ENCODE measurements at regions not wholly inside any gene's neighbourhood (a gene's known extent, or its start where the extent isn't known, plus 50 kb on each side); places are given as distances from the start of the nearest gene placed in this dataset.

GRCh38 chr17:71251276-71251675, 869.5 kb upstream of the SOX9 start:
- DNase-seq (ENCODE audit: low spot score), result no peak

GRCh38 chr17:71251951-71252350, 868.9 kb upstream of the SOX9 start:
- no peak for DNase-seq (ENCODE audit: low spot score)

DNA sequence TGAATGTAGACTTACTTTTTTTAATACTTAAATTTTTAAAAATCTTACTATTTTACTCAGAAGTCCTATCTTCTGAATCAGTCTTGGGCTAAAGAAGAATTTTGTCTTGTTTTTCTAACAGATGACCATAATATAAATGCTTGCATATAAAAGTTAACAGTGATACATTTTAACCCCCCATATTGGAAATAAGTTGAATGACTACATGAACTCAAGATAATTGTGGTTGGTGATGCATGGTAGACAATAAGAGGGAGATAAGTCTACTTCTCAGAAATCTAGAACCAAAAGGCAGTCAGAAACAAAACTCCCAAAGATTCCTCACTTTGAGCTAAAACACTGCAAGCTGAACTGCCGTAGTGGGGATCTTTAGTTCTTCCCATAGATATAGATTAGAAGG, 868.4 kb upstream of the SOX9 start:
- DNase-seq (ENCODE audit: low spot score), result no peak

GRCh38 chr17:71257096-71257495, 863.7 kb upstream of the SOX9 start:
- DNase-seq (ENCODE audit: low spot score), result no peak

- no peak for DNase-seq (ENCODE audit: low spot score)
Observed at GRCh38 chr17:71260366-71260940, 860.4 kb upstream of the SOX9 start.

- DNase-seq (ENCODE audit: low spot score), result no peak
Observed at GRCh38 chr17:71262586-71262985, 858.2 kb upstream of the SOX9 start.

DNA sequence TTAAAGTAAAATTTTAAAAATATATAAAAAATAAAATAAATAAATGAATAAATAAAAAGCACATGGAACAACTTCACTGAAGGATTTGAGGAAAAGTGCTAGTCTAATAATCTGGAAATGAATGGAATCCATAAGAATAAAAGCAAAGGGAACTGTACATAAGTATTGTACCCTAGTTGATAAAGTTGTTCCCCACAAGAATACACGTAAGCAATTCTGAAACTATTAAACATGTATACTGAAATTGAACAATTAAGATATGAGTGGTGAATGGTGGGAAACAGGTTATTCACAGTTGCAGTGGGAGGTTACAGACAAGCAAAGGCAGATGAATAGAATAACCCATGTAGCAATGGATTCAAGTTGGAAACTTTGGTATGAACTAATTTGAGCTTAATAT, 853.2 kb upstream of the SOX9 start:
- no peak for DNase-seq (ENCODE audit: low spot score)

DNA sequence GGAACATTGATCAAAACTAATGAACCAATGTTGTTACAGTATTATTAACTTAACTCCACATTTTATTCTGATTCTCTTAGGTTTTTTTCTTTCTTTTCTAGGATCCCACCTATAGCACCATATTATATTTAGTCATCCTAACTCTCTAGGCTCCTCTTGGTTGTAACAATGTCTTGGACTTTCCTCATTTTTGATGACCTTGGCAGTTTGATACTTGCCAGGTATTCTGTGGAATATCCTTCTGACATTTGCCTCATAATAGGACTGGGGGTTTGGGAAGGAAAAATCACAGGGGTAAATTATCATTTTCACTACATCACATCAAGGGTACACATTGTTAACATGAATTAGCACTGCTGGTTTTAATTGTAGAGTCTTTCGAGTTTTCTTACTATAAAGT, 851.6 kb upstream of the SOX9 start:
- DNase-seq (ENCODE audit: low spot score), result no peak

- DNase-seq (ENCODE audit: low spot score), result no peak
Observed at GRCh38 chr17:71273441-71273840, 847.4 kb upstream of the SOX9 start.

- DNase-seq (ENCODE audit: low spot score), result no peak
Observed at GRCh38 chr17:71276079-71276478, 844.7 kb upstream of the SOX9 start.

DNA sequence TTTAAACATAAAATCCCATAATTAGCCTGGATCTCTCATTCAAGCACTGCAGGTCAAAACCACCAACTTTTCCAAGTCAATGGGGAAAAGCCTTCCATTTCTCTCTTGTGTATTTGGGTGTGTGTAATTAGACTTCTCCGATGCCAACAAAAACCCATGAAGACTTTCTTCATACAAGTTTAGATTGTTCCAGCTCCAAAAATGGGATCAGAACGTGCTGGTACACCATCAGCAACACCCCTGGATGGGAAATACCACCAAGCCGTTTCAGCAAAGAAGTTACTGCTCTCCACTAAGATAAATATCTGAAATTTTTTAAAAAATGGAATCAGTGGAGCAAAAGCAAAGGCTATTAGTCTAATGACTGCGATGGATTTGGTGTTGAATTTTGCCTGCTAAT, 837.3 kb upstream of the SOX9 start:
- no peak for DNase-seq (ENCODE audit: low spot score)

GRCh38 chr17:71284032-71284755, 836.6 kb upstream of the SOX9 start:
- DNase-seq (ENCODE audit: low spot score), result no peak

DNA sequence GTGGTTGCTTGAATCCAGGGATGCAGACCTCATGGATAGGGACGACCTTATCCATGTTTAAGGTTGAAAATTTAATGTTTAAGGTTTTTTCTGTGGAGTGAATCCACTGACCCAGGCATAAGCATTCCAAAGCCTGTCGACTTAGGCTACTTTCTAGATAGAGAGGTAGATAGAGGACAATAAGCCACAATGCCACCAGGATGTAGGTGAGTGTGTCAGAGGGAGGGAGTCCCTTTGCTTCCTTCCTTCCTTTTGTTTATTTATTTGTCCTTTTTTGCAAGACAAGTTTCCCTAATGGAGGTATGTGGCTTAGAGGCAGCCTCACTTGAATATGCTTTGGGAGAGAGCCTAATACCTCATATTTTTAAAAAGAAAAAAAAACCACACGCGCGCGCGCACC, 834.2 kb upstream of the SOX9 start:
- no peak for DNase-seq (ENCODE audit: low spot score)

- no peak for DNase-seq (ENCODE audit: low spot score)
Observed at GRCh38 chr17:71287071-71287823, 833.6 kb upstream of the SOX9 start.

DNA sequence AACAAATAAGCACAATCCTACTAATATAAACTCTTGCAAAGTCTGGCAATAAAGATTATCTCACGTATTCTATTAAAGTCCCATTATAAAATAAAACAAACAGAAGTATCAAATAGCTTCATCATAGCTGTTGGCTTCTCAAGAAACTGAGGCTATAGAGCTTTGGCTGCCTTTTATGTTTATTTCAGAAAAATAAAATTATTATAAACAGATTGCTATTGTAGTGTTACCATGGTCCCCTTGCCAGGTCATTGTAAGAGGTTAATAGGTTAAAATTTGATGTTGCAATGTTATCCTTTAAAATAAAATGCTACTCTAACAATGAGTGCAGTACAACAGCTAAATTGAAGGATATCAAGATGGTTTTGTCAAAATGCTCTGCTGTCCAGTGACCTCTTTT, 828.8 kb upstream of the SOX9 start:
- no peak for DNase-seq (ENCODE audit: low spot score)

- no peak for DNase-seq (ENCODE audit: low spot score)
Observed at GRCh38 chr17:71296005-71296404, 824.8 kb upstream of the SOX9 start.

- DNase-seq (ENCODE audit: low spot score), result no peak
Observed at GRCh38 chr17:71301063-71301462, 819.8 kb upstream of the SOX9 start.

GRCh38 chr17:71302721-71303549, 817.9 kb upstream of the SOX9 start:
- DNase-seq (ENCODE audit: low spot score), result no peak

- no peak for DNase-seq (ENCODE audit: low spot score)
Observed at GRCh38 chr17:71304498-71305158, 816.2 kb upstream of the SOX9 start.

- DNase-seq (ENCODE audit: low spot score), result no peak
Observed at GRCh38 chr17:71313866-71314265, 807.0 kb upstream of the SOX9 start.

DNA sequence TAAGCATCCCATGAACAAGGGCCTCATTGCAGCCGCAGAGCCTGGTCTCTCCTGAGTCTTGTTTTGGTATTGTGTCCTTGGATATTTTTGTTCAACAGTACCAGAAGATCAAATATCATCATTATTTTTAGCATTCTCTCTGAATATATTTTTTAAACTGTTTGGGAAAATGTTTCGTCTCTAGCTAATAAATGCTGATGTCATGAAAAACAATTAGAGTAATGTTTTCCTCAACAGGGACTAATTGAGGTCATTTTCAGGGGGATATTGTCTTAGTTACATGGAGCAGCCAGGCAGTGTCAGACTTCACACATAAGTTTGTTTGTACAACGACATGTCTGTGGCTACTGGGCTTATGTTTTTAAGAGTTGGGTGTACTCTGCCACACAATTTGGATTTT, 805.3 kb upstream of the SOX9 start:
- no peak for DNase-seq (ENCODE audit: low spot score)
